Skeletal muscle cell (primary cell): ENCODE measurements at regions not wholly inside any gene's neighbourhood (a gene's known extent, or its start where the extent isn't known, plus 50 kb on each side); places are given as distances from the start of the nearest gene placed in this dataset.

Source experiments
- DNase-seq: peaks from one replicate; pipeline ENCODE4 v3.0.0-alpha.2; 2010; ENCODE audit warnings: low read depth
- H3K4me3 ChIP-seq: 2 replicates; pipeline ENCODE4 v1.5.1; 2011; ENCODE audit warnings: low read depth, mild to moderate bottlenecking, control low read depth, low read length, moderate library complexity

- H3K4me3 ChIP-seq = no peak overlapping the region
These were observed 636.6 kb downstream of the MID1IP1 start for GRCh38 chrX:39437670-39438441.

GRCh38 chrX:39438603-39439602, 637.6 kb downstream of the MID1IP1 start:
- DNase-seq = no peak

More at GRCh38 chrX:39437670-39438441, 636.6 kb downstream of the MID1IP1 start:
- DNase-seq = no peak

GRCh38 chrX:39439906-39440798, 638.9 kb downstream of the MID1IP1 start:
- no peak overlapping the region for H3K4me3 ChIP-seq
- DNase-seq = no peak

More at GRCh38 chrX:39438603-39439602, 637.6 kb downstream of the MID1IP1 start:
- H3K4me3 ChIP-seq = no peak overlapping the region

- no peak for DNase-seq
- no peak overlapping the region for H3K4me3 ChIP-seq
These were observed 639.6 kb downstream of the MID1IP1 start for GRCh38 chrX:39440799-39441284.

- no peak overlapping the region for H3K4me3 ChIP-seq
These were observed 641.1 kb downstream of the MID1IP1 start for GRCh38 chrX:39442332-39442731.

GRCh38 chrX:39443240-39443639, 642.0 kb downstream of the MID1IP1 start:
- H3K4me3 ChIP-seq = no peak overlapping the region
- no peak for DNase-seq

More at GRCh38 chrX:39442332-39442731, 641.1 kb downstream of the MID1IP1 start:
- no peak for DNase-seq

GRCh38 chrX:39445336-39445735, 644.1 kb downstream of the MID1IP1 start:
- DNase-seq = no peak
- H3K4me3 ChIP-seq = no peak overlapping the region

- no peak for DNase-seq
- no peak overlapping the region for H3K4me3 ChIP-seq
These were observed 648.1 kb downstream of the MID1IP1 start for GRCh38 chrX:39449352-39449751.

- no peak for DNase-seq
- no peak overlapping the region for H3K4me3 ChIP-seq
These were observed 647.4 kb downstream of the BCOR start for GRCh38 chrX:39450234-39450977.

GRCh38 chrX:39451046-39451445, 646.7 kb downstream of the BCOR start:
- no peak for DNase-seq
- H3K4me3 ChIP-seq = no peak overlapping the region

- DNase-seq = no peak
- no peak overlapping the region for H3K4me3 ChIP-seq
These were observed 645.4 kb downstream of the BCOR start for GRCh38 chrX:39452401-39452800.

GRCh38 chrX:39453889-39454621, 643.7 kb downstream of the BCOR start:
- no peak overlapping the region for H3K4me3 ChIP-seq
- no peak for DNase-seq

- DNase-seq = no peak
- H3K4me3 ChIP-seq = no peak overlapping the region
These were observed 640.7 kb downstream of the BCOR start for GRCh38 chrX:39456894-39457604.

- no peak for DNase-seq
These were observed 639.0 kb downstream of the BCOR start for GRCh38 chrX:39458779-39459178.

GRCh38 chrX:39459204-39459603, 638.6 kb downstream of the BCOR start:
- DNase-seq = no peak
- no peak overlapping the region for H3K4me3 ChIP-seq

More at GRCh38 chrX:39458779-39459178, 639.0 kb downstream of the BCOR start:
- H3K4me3 ChIP-seq = no peak overlapping the region

GRCh38 chrX:39459952-39460351, 637.8 kb downstream of the BCOR start:
- no peak overlapping the region for H3K4me3 ChIP-seq
- DNase-seq = no peak

- DNase-seq = no peak
- H3K4me3 ChIP-seq = no peak overlapping the region
These were observed 637.3 kb downstream of the BCOR start for GRCh38 chrX:39460499-39460898.
